Fibroblast of mammary gland (primary cell): ENCODE measurements at regions not wholly inside any gene's neighbourhood (a gene's known extent, or its start where the extent isn't known, plus 50 kb on each side); places are given as distances from the start of the nearest gene placed in this dataset.
"Not testable (repeated sequence)": the region's sequence is repeated elsewhere in the genome, so short reads cannot be mapped to it uniquely, and the experiment has no call there.

ENCODE experiments used
- DNase-seq: peaks from one replicate; pipeline ENCODE4 v3.0.0-alpha.2; 2010; ENCODE audit warnings: low read depth
- H3K4me3 ChIP-seq: 2 replicates; pipeline ENCODE4 v1.5.1; 2011; ENCODE audit warnings: low read depth, mild to moderate bottlenecking, low read length, moderate library complexity; ENCODE audit not compliant: control insufficient read depth
- CTCF ChIP-seq: conservative IDR thresholded peaks from 2 replicates; pipeline ENCODE4 v1.5.1; 2011; ENCODE audit warnings: low read depth, low read length, inconsistent platforms; ENCODE audit not compliant: control insufficient read depth, insufficient read depth

- no peak for TF ChIP-seq CTCF
- H3K4me3 ChIP-seq: no peak overlapping the region
- no peak for DNase-seq
These were observed 149.3 kb upstream of the FOXQ1 start for GRCh38 chr6:1162367-1163275.

- not testable (repeated sequence) for H3K4me3 ChIP-seq, DNase-seq
These were observed 155.5 kb upstream of the FOXQ1 start for GRCh38 chr6:1156411-1156810.

- no peak for DNase-seq
- no peak for TF ChIP-seq CTCF
- no peak overlapping the region for H3K4me3 ChIP-seq
These were observed 158.1 kb upstream of the FOXQ1 start for GRCh38 chr6:1153696-1154245.

GRCh38 chr6:1146500-1146899 is 165.4 kb upstream of the FOXQ1 start:
- no peak for TF ChIP-seq CTCF
- no peak for DNase-seq

GRCh38 chr6:1145768-1146218 is 166.1 kb upstream of the FOXQ1 start:
- no peak for TF ChIP-seq CTCF
- DNase-seq: no peak
- H3K4me3 ChIP-seq: no peak overlapping the region

More at GRCh38 chr6:1146500-1146899, 165.4 kb upstream of the FOXQ1 start:
- no peak overlapping the region for H3K4me3 ChIP-seq

GRCh38 chr6:1144842-1145767 is 166.8 kb upstream of the FOXQ1 start:
- no peak overlapping the region for H3K4me3 ChIP-seq
- peak; percentile 64 for DNase-seq
- no peak for TF ChIP-seq CTCF
